OCI-LY7 (cell line): ENCODE measurements at regions not wholly inside any gene's neighbourhood (a gene's known extent, or its start where the extent isn't known, plus 50 kb on each side); places are given as distances from the start of the nearest gene placed in this dataset.

Experiments
- EZH2phosphoT487 ChIP-seq: fragments of 200-600 bp; sonication (generic); IDR thresholded peaks from 2 replicates; pipeline ENCODE4 v1.6.1; 2018; ENCODE audit warnings: low read depth, borderline replicate concordance, mild to moderate bottlenecking, mixed run types, antibody characterized with exemption, low read length, moderate library complexity, mixed read lengths
- TF ChIP-seq, protein P1 (sequence below): fragments of 200-600 bp; sonication (generic); conservative IDR thresholded peaks from 2 replicates; pipeline ENCODE4 v1.5.1; 2014; ENCODE audit warnings: mild to moderate bottlenecking, antibody characterized with exemption, low read length, moderate library complexity, mixed read lengths

DNA sequence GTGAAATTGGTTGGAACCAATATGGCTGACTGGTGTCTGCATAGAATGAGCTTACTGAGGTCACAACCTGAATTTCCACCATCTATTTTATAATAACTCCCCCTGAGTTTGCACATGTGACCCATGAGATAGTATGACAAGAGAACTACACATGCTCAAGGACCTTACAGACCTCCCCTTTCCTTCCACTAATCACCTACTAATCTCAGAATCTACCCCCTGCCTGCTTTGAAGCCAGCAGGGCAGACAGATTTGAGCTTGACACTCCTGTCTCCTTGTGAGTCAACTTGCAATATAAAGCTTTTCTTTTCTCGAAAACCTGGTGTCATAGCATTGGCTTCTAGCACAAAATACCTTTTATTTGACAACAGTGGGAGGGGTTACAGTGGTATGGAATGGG is 248.4 kb downstream of the RFC3 start:
- TF ChIP-seq, protein P1, sequence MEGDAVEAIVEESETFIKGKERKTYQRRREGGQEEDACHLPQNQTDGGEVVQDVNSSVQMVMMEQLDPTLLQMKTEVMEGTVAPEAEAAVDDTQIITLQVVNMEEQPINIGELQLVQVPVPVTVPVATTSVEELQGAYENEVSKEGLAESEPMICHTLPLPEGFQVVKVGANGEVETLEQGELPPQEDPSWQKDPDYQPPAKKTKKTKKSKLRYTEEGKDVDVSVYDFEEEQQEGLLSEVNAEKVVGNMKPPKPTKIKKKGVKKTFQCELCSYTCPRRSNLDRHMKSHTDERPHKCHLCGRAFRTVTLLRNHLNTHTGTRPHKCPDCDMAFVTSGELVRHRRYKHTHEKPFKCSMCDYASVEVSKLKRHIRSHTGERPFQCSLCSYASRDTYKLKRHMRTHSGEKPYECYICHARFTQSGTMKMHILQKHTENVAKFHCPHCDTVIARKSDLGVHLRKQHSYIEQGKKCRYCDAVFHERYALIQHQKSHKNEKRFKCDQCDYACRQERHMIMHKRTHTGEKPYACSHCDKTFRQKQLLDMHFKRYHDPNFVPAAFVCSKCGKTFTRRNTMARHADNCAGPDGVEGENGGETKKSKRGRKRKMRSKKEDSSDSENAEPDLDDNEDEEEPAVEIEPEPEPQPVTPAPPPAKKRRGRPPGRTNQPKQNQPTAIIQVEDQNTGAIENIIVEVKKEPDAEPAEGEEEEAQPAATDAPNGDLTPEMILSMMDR: no peak
- no peak for TF ChIP-seq EZH2phosphoT487
